Brain microvascular endothelial cell (primary cell): ENCODE measurements at regions not wholly inside any gene's neighbourhood (a gene's known extent, or its start where the extent isn't known, plus 50 kb on each side); places are given as distances from the start of the nearest gene placed in this dataset.

Experiments used
- DNase-seq: peaks from one replicate; pipeline ENCODE4 v3.0.0-alpha.2; 2020
- H3K27ac ChIP-seq: fragments of 250-450 bp; sonication (Bioruptor Pico); 2 replicates; pipeline ENCODE4 v1.5.1; 2020; ENCODE audit warnings: mild to moderate bottlenecking, moderate library complexity
- H3K27me3 ChIP-seq: fragments of 250-450 bp; sonication (Bioruptor Pico); replicated peaks from 2 replicates; pipeline ENCODE4 v1.5.1; 2020; ENCODE audit warnings: mild to moderate bottlenecking
- H3K36me3 ChIP-seq: fragments of 250-450 bp; sonication (Bioruptor Pico); replicated peaks from 2 replicates; pipeline ENCODE4 v1.5.1; 2020; ENCODE audit warnings: mild to moderate bottlenecking
- H3K4me3 ChIP-seq: 2 replicates; pipeline ENCODE4 v1.5.1; 2011; ENCODE audit warnings: low read depth, mild to moderate bottlenecking, control low read depth, low read length, moderate library complexity
- in situ Hi-C: cut with HindIII; loops from 2 replicates; pipeline ENCODE4 v1.10.0; 2017; ENCODE audit warnings: low sequenced_read_pairs, low pct_ligation_motif_present
- TF ChIP-seq, protein P1 (sequence below): IDR thresholded peaks from 2 replicates; pipeline ENCODE4 v1.5.1; 2011; ENCODE audit warnings: low read depth, mild to moderate bottlenecking, moderate library complexity, low read length, control low read depth, inconsistent platforms; ENCODE audit errors: missing control alignments

DNA sequence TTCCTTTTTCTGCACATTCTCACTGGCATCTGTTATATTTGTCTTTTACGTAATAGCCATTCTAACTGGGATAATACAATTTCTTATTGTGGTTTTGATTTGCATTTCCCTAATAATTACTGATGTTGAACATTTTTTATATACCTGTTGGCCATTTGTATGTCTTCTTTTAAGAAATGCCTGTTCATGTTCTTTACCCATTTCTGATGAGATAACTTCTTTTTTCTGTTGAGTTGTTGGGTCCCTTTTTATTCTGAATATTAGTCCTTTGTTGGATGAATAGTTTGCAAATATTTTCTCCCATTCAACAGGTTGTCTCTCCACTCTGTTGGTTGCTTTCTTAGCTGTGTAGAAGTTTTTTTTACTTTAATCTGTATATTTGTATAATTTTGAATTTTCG is 147.7 kb upstream of the TRPC4 start:
- Histone ChIP-seq H3K36me3 (no peaks in the 10 kb centered on the region), H3K4me3 (no peak overlapping the region), H3K27me3 (no peaks in the 10 kb centered on the region), H3K27ac (no peak overlapping the region)
- no peak for DNase-seq
- in situ Hi-C loops, result no loop called here
- TF ChIP-seq, protein P1, sequence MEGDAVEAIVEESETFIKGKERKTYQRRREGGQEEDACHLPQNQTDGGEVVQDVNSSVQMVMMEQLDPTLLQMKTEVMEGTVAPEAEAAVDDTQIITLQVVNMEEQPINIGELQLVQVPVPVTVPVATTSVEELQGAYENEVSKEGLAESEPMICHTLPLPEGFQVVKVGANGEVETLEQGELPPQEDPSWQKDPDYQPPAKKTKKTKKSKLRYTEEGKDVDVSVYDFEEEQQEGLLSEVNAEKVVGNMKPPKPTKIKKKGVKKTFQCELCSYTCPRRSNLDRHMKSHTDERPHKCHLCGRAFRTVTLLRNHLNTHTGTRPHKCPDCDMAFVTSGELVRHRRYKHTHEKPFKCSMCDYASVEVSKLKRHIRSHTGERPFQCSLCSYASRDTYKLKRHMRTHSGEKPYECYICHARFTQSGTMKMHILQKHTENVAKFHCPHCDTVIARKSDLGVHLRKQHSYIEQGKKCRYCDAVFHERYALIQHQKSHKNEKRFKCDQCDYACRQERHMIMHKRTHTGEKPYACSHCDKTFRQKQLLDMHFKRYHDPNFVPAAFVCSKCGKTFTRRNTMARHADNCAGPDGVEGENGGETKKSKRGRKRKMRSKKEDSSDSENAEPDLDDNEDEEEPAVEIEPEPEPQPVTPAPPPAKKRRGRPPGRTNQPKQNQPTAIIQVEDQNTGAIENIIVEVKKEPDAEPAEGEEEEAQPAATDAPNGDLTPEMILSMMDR, result no peak

- Histone ChIP-seq H3K4me3 (no peak overlapping the region), H3K27me3 (no peaks in the 10 kb centered on the region), H3K36me3 (no peaks in the 10 kb centered on the region), H3K27ac (no peak overlapping the region)
- in situ Hi-C loops, result no loop called here
- TF ChIP-seq, protein P1, result no peak
- no peak for DNase-seq
Measured at GRCh38 chr13:38013676-38014075, 144.1 kb upstream of the TRPC4 start.

DNA sequence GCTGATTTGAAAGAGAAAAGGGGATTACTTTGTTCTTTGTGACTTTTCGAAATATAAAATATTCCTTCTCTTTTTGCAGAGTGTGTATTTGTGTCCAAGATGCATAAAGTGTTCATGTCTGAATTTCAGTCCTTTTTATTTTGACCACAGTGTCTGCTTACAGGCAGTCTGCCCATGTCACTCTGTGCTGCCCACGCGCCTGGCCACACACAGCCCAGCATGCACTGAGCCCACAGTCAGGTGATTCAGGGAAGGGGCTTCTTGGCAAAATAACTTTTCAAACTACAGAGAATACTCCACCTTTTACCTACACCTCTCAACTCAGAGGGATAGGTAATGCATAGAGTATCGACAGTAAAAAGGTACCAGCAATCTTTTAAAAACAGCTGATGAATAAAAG is 142.5 kb upstream of the TRPC4 start:
- H3K4me3 ChIP-seq, result no peak overlapping the region
- no peaks in the 10 kb centered on the region for H3K27me3 ChIP-seq
- no peak for DNase-seq
- TF ChIP-seq, protein P1, result no peak
- in situ Hi-C loops, result no loop called here
- H3K27ac ChIP-seq, result no peak overlapping the region
- H3K36me3 ChIP-seq, result no peaks in the 10 kb centered on the region

GRCh38 chr13:38008636-38009035 is 139.1 kb upstream of the TRPC4 start:
- Histone ChIP-seq H3K36me3 (no peaks in the 10 kb centered on the region), H3K27ac (no peak overlapping the region), H3K4me3 (no peak overlapping the region), H3K27me3 (no peaks in the 10 kb centered on the region)
- no peak for DNase-seq
- in situ Hi-C loops, result no loop called here
- TF ChIP-seq, protein P1, result no peak

GRCh38 chr13:38002606-38003005 is 133.0 kb upstream of the TRPC4 start:
- TF ChIP-seq, protein P1, result no peak
- Histone ChIP-seq H3K4me3 (no peak overlapping the region), H3K36me3 (no peaks in the 10 kb centered on the region), H3K27ac (no peak overlapping the region), H3K27me3 (no peaks in the 10 kb centered on the region)
- no peak for DNase-seq
- in situ Hi-C loops, result no loop called here

DNA sequence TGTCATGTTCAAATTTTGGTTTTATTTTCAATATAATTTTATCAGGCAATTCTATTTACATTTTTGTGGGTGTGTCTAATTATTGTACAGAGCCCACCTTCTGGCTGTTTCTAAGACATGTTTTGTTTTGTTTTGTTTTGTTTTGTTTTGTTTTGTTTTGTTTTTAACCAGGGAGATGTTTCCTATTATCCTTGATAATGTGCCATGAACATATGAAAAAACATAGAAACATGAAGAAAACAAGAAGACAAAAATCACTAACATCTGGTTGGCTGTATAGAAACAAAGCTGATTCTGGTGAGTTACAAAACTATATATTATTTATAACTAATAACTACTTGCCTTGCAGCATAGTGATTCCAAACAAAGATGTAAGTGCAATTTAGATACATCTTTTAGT is 128.1 kb upstream of the TRPC4 start:
- no peaks in the 10 kb centered on the region for H3K27me3 ChIP-seq
- no peak overlapping the region for H3K4me3 ChIP-seq
- no peak for DNase-seq
- no peaks in the 10 kb centered on the region for H3K36me3 ChIP-seq
- TF ChIP-seq, protein P1, result no peak
- in situ Hi-C loops, result no loop called here
- no peak overlapping the region for H3K27ac ChIP-seq
